ENCODE measurements at regions not wholly inside any gene's neighbourhood (a gene's known extent, or its start where the extent isn't known, plus 50 kb on each side); places are given as distances from the start of the nearest gene placed in this dataset.
A peak's percentile ranks its signal among the peaks of the same experiment; 100 is the strongest.

GRCh38 chr2:2636813-2637212 is 305.7 kb upstream of the MYT1L start:
- H3K9me3 Mint-ChIP-seq, result peaks cover 2% of the 10 kb centered on the region
- no peaks in the 10 kb centered on the region for H3K4me1 Mint-ChIP-seq
- no peaks in the 10 kb centered on the region for H3K36me3 Mint-ChIP-seq
- no peak overlapping the region for H3K4me3 Mint-ChIP-seq
- H3K27ac Mint-ChIP-seq, result no peak overlapping the region
- peaks cover 17% of the 10 kb centered on the region for H3K27me3 Mint-ChIP-seq
- ATAC-seq, result no peak

DNA sequence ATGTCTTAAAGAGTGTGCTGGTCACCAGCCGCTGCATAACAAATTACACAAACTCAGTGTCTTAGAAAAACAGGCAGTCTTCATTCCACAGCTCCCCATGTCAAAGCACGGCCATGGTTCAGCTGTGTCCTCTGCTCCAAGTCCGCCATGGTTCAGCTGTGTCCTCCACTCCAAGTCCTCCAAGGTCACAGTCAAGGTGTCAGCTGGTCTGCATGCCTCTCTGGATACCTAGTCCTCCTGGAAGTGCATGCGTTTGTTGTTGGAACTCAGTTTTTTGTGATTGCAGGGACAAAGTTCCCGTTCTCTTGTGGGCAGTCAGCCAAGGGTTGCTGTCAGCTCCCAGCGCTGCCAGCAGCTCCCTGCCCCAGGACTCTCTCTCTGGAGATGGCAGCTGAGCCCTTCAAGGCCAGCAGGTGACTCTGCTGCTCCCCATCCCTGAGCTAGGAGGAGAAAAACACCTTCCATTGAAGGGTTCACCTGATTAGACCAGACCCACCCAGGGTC is 304.0 kb upstream of the MYT1L start:
- H3K27me3 Mint-ChIP-seq, result peaks cover 17% of the 10 kb centered on the region

DNA sequence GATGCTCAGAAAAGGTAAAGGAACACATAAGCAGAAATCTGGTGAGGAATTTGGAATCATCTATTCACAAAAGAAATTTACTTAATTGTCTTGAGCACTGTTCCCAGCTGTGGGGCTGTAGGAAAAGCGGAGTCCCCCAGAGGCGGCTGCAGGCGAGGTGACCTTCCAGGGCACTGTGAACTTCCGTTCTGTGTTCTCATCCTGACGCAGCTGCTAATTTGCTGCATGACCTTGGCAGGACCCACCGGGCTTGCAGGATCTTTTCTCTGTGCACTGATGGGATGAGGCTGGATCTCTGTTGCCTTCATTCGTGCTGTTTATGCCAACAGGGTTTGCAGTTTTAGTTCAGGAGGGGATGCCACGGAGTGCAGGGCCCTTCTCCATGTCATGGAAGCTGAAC is 301.9 kb upstream of the MYT1L start:
- Mint-ChIP-seq H3K4me1 (no peaks in the 10 kb centered on the region), H3K4me3 (no peak overlapping the region), H3K27me3 (peaks cover 8% of the 10 kb centered on the region), H3K9me3 (peaks cover 10% of the 10 kb centered on the region), H3K36me3 (no peaks in the 10 kb centered on the region), H3K27ac (no peak overlapping the region)
- no peak for ATAC-seq

More for the DNA sequence above, 304.0 kb upstream of the MYT1L start:
- no peak for ATAC-seq
- Mint-ChIP-seq H3K27ac (no peak overlapping the region), H3K4me1 (no peaks in the 10 kb centered on the region), H3K36me3 (no peaks in the 10 kb centered on the region), H3K4me3 (no peak overlapping the region), H3K9me3 (peaks cover 10% of the 10 kb centered on the region)

- Mint-ChIP-seq H3K4me1 (no peaks in the 10 kb centered on the region), H3K36me3 (no peaks in the 10 kb centered on the region), H3K27ac (no peak overlapping the region), H3K27me3 (no peaks in the 10 kb centered on the region), H3K9me3 (peaks cover 3% of the 10 kb centered on the region), H3K4me3 (no peak overlapping the region)
- no peak for ATAC-seq
Measured at GRCh38 chr2:2623939-2624338, 292.9 kb upstream of the MYT1L start.

DNA sequence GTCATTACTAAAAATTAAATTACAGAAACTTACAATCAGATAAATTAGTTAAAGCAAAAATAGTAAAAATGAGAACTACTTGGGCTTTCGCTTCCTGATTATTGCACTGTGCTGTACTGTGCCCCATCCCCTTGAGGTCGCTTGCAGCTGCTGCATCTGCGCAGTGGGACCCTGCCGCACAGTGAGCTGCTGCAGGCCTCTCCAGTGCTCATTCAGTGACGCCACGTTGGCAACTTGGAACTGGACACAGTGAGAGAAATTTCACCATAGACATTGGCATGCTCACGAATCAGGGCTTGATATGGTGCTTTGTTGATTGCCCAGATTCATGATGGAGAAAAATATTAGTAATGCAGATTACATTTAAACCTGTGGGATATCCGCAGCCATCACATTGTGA is 290.8 kb upstream of the MYT1L start:
- Mint-ChIP-seq H3K4me3 (no peak overlapping the region), H3K9me3 (peaks cover 3% of the 10 kb centered on the region), H3K27me3 (no peaks in the 10 kb centered on the region), H3K36me3 (no peaks in the 10 kb centered on the region), H3K4me1 (no peaks in the 10 kb centered on the region), H3K27ac (no peak overlapping the region)
- ATAC-seq, result peak; percentile 60

GRCh38 chr2:2620604-2621003 is 289.5 kb upstream of the MYT1L start:
- H3K4me1 Mint-ChIP-seq, result no peaks in the 10 kb centered on the region
- no peak overlapping the region for H3K4me3 Mint-ChIP-seq
- H3K27me3 Mint-ChIP-seq, result no peaks in the 10 kb centered on the region
- H3K36me3 Mint-ChIP-seq, result no peaks in the 10 kb centered on the region
- ATAC-seq, result no peak
- no peak overlapping the region for H3K27ac Mint-ChIP-seq
- peaks cover 3% of the 10 kb centered on the region for H3K9me3 Mint-ChIP-seq

DNA sequence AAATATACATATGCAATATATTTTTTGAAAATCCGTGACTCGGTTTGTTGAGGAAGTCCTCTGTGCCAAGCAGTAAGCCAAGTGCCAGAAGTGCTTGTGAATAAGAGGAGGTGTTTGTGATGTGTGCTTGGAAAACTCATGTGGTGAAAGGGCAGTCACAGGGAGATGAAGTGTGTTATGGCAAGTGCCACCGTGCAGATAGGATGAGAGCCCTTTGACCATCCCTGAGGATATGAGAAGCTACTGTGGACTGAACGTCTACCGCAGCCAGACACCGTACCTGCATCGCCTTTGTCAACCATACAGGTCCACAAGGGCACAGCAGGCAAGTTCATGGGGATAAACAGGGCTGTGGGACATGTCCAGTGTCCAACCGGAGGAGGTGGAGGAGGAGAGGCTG is 288.9 kb upstream of the MYT1L start:
- H3K27ac Mint-ChIP-seq, result no peak overlapping the region
- ATAC-seq, result no peak
- H3K4me1 Mint-ChIP-seq, result no peaks in the 10 kb centered on the region
- H3K9me3 Mint-ChIP-seq, result peaks cover 3% of the 10 kb centered on the region
- no peaks in the 10 kb centered on the region for H3K27me3 Mint-ChIP-seq
- no peaks in the 10 kb centered on the region for H3K36me3 Mint-ChIP-seq
- H3K4me3 Mint-ChIP-seq, result no peak overlapping the region

- Mint-ChIP-seq H3K36me3 (no peaks in the 10 kb centered on the region), H3K27ac (no peak overlapping the region), H3K4me1 (no peaks in the 10 kb centered on the region), H3K4me3 (no peak overlapping the region), H3K27me3 (no peaks in the 10 kb centered on the region), H3K9me3 (peaks cover 4% of the 10 kb centered on the region)
- no peak for ATAC-seq
Measured at GRCh38 chr2:2614452-2614851, 283.4 kb upstream of the MYT1L start.

DNA sequence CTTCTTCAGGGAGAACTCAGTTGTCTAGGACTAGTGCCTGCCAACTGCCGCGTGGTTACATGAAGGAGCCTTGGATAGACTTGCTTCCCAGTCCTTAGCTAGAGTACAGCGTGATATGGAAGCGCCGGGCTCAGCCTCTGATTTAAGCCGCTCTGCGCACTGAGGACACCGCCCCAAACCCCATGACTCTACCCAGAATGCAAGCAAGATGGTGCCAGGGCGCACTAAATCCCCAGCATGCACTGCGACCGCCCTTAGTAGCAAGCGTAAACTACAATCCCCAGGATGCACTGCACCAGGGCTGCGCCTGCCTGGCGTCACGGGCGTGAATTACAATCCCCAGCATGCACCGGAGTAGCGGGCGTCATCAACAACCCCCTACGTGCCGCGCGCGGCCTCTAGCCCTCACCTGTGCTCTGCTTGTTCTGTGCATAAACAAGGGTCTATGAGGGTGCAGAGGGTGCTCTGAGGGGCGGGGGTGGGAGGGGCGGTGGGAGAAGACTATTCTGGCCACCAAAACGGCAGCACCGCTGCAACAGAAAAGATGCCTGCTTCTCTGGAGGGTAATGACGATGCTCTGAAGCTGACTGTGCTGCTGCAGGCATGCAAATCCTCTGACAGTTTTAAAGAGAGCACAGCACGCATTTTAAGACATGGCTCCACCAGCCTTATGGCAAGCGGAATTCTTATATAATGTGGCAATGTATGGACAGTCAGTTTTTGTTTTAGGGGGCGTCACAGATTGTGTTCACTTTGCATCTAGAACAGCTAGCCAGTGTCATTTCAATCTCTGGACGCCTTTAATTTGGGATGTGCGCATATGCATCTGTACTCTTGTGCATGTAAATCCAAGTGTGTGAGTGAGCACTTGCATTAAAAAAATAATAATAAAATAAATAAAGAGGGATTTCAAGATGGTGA is 282.5 kb upstream of the MYT1L start:
- ATAC-seq, result peak; percentile 98
- Mint-ChIP-seq H3K27me3 (no peaks in the 10 kb centered on the region), H3K36me3 (no peaks in the 10 kb centered on the region), H3K4me1 (no peaks in the 10 kb centered on the region), H3K4me3 (peak overlapping the region; percentile 63), H3K9me3 (peaks cover 4% of the 10 kb centered on the region), H3K27ac (no peak overlapping the region)

DNA sequence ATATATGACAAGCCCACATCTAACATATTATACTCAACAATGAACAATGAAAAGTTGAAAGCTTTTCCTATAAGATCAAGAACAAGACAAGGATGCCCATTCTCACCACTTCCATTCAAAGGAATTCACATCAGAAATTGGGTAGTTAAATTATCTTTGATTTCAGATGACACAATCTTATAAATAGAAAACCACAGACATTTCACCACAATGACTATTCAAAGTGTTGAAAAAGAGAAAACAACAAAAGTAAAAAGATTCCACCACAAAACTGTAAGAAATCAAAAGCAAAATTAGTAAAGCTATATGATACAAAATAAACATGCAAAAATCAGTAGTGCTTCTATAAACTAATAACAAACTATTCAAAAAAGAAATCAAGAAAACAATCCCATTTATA is 279.7 kb upstream of the MYT1L start:
- no peaks in the 10 kb centered on the region for H3K4me1 Mint-ChIP-seq
- peaks cover 4% of the 10 kb centered on the region for H3K9me3 Mint-ChIP-seq
- no peak overlapping the region for H3K27ac Mint-ChIP-seq
- ATAC-seq, result no peak
- no peaks in the 10 kb centered on the region for H3K27me3 Mint-ChIP-seq
- H3K4me3 Mint-ChIP-seq, result no peak overlapping the region
- no peaks in the 10 kb centered on the region for H3K36me3 Mint-ChIP-seq

- Mint-ChIP-seq H3K9me3 (no peaks in the 10 kb centered on the region), H3K27me3 (peaks cover 8% of the 10 kb centered on the region), H3K4me1 (no peaks in the 10 kb centered on the region), H3K36me3 (no peaks in the 10 kb centered on the region), H3K4me3 (no peak overlapping the region), H3K27ac (no peak overlapping the region)
- peak; percentile 21 for ATAC-seq
Measured at GRCh38 chr2:2600366-2600765, 269.3 kb upstream of the MYT1L start.

GRCh38 chr2:2599441-2599840 is 268.4 kb upstream of the MYT1L start:
- no peak overlapping the region for H3K27ac Mint-ChIP-seq
- no peak overlapping the region for H3K4me3 Mint-ChIP-seq
- H3K9me3 Mint-ChIP-seq, result no peaks in the 10 kb centered on the region
- no peaks in the 10 kb centered on the region for H3K27me3 Mint-ChIP-seq
- no peaks in the 10 kb centered on the region for H3K4me1 Mint-ChIP-seq
- ATAC-seq, result no peak
- H3K36me3 Mint-ChIP-seq, result no peaks in the 10 kb centered on the region

GRCh38 chr2:2597712-2598111 is 266.6 kb upstream of the MYT1L start:
- Mint-ChIP-seq H3K27me3 (peaks cover 12% of the 10 kb centered on the region), H3K27ac (no peak overlapping the region), H3K36me3 (no peaks in the 10 kb centered on the region), H3K4me3 (no peak overlapping the region), H3K9me3 (peaks cover 5% of the 10 kb centered on the region), H3K4me1 (no peaks in the 10 kb centered on the region)
- no peak for ATAC-seq

DNA sequence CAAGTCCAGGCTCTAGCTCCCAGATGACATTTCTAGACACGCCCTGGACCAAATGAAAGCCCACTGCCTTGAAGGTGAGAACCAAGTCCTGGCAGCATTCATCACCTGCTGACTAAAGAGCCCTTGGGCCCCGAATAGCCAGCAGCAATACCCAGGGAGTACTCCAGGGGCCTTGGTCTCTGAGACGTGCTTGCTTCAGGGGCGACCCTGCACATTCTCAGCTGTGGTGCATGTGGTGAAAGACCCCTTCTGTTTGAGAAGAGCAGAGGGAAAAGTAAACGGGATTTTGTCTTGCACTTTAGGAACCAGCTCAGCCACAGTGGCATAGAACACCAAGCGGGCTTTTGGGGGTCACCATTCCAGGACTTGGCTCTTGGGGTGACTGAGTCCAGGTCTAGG is 260.5 kb upstream of the MYT1L start:
- peaks cover 10% of the 10 kb centered on the region for H3K9me3 Mint-ChIP-seq
- peaks cover 24% of the 10 kb centered on the region for H3K27me3 Mint-ChIP-seq
- H3K4me3 Mint-ChIP-seq, result no peak overlapping the region
- ATAC-seq, result no peak
- H3K36me3 Mint-ChIP-seq, result no peaks in the 10 kb centered on the region
- H3K4me1 Mint-ChIP-seq, result no peaks in the 10 kb centered on the region
- H3K27ac Mint-ChIP-seq, result no peak overlapping the region

DNA sequence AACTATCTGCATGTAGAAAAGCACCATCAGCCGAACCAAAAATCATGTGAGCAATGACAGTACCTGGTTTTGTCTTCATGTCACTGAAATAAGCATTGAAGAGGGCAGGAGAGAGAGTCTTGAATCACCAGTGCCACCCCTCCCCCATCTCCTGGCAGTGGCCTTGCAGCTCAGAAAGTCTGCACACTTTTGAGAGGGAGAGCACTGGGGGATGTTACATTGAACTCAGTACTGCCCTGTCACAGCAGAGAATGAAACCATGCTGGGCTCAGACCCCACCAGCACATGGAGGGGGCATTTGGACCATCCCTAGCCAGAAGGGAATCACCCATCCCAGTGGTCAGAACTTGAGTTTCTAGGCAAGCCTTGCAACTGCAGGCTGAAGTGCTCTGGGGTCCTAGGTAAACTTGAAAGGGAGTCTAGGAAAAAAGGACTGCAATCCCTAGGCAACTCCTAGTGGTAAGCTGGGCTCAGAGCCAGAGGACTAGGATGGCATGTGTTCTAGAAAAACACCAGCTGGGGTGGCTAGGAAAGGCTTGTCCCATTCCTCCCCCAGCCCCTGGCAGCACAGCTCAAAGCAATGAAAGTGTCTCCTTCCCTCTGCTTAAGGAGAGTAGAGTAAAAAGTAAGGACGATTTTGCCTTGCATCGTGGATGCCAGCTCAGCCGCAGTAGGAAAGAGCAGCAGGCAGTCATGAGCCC is 259.9 kb upstream of the MYT1L start:
- no peaks in the 10 kb centered on the region for H3K36me3 Mint-ChIP-seq
- no peak for ATAC-seq
- peaks cover 24% of the 10 kb centered on the region for H3K27me3 Mint-ChIP-seq
- H3K27ac Mint-ChIP-seq, result no peak overlapping the region
- H3K4me1 Mint-ChIP-seq, result no peaks in the 10 kb centered on the region
- peaks cover 10% of the 10 kb centered on the region for H3K9me3 Mint-ChIP-seq
- no peak overlapping the region for H3K4me3 Mint-ChIP-seq

DNA sequence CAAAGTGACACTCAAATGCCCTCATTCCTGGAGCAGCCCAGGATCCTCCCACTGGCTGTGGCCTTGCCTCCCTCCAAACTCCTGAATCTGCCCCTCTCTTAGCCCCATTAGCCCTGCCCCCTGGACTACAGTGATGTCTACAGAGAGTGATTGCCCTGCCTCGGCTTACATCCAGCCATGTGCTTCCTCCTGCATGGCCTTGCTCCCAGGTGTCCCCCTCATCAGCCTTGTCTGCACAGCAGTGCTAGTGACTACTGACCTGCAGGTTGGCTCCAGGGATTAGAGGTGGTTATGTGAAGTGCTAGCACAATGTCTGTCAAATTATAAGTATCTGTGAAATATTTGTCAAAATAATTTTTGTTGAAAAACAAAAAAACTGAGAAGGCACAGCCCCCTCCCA is 259.1 kb upstream of the MYT1L start:
- no peak overlapping the region for H3K4me3 Mint-ChIP-seq
- no peak for ATAC-seq
- no peak overlapping the region for H3K27ac Mint-ChIP-seq
- peaks cover 24% of the 10 kb centered on the region for H3K27me3 Mint-ChIP-seq
- no peaks in the 10 kb centered on the region for H3K36me3 Mint-ChIP-seq
- peaks cover 10% of the 10 kb centered on the region for H3K9me3 Mint-ChIP-seq
- no peaks in the 10 kb centered on the region for H3K4me1 Mint-ChIP-seq

Measured in stimulated activated memory B cell treated with anti-CD40 and anti-IgM and Interleukin-4, amounts not matched to agents 10 μg/mL and 1 μg/mL and 100 μg/mL, for 72 hours (primary cell).